ENCODE measurements at regions not wholly inside any gene's neighbourhood (a gene's known extent, or its start where the extent isn't known, plus 50 kb on each side); places are given as distances from the start of the nearest gene placed in this dataset.
A peak's percentile ranks its signal among the peaks of the same experiment; 100 is the strongest.
"Not testable (repeated sequence)": the region's sequence is repeated elsewhere in the genome, so short reads cannot be mapped to it uniquely, and the experiment has no call there.

DNA sequence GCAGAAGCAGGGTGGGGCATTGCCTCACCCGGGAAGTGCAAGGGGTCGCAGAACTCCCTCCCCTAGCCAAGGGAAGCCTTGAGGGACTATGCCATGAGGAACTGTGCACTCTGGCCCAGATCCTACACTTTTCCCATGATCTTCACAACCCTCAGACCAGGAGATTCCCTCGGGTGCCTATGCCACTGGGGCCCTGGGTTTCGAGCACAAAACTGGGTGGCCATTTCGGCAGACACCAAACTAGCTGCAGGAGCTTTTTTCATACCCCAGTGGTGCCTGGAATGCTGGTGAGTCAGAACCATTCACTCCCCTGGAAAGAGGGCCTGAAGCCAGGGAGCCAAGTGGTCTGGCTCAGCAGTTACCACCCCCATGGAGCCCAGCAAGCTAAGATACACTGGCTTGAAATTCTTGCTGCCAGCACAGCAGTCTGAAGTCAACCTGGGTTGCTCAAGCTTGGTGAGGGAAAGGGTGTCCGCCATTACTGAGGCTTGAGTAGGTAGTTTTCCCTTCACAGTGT lies 573.7 kb upstream of the ANO3 start:
- DNase-seq (ENCODE audit: low read depth, low spot score), result no peak

DNA sequence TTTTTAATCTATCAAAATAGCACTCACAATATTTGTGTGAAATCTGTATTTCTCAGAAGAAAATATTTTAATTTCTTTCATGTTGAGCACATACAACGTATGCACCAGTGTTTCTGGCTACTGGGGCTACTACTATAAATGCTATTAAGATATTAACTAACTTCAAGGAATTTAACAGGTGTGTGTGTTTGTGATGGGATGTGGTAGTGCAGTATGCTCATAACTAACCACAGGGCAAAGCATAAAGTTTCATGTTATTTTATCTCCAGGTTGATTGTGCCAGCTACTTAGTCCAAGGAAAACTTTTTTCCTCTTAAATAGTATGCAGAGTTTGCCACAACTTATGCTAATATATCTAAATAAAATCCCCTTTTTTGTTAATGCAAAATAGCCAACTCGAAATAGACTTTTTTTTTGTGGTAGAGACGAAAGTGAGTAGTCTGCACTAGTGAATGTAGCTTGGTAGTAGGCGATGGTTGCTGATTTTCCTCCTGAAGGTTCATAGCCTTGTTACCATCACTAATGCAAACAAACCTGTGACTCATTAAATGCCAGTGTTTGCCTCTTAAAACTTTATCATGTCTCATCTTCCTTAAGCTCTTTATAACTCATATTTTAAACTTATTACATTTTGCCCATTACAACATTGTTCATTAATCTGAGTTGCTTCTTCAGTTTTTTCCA lies 565.5 kb upstream of the ANO3 start:
- DNase-seq (ENCODE audit: low read depth, low spot score), result no peak

DNA sequence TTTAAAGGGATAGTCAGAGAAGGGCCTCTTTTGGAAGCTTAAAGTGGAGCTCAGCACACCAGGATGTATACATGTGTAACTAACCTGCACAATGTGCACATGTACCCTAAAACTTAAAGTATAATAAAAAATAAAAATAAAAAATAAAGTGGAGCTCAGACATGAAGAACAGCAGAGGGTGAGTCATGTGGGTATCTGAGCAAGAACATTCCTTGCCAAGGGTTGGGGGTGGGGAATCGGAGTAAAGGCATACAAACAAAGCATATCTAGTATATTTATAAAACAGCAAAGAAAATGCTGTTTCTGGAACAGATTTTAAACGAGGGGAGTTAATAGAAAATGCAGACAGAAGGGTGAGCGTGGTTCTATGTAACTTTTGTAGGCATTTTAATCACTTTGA lies 562.6 kb upstream of the ANO3 start:
- no peak for DNase-seq (ENCODE audit: low read depth, low spot score)

DNA sequence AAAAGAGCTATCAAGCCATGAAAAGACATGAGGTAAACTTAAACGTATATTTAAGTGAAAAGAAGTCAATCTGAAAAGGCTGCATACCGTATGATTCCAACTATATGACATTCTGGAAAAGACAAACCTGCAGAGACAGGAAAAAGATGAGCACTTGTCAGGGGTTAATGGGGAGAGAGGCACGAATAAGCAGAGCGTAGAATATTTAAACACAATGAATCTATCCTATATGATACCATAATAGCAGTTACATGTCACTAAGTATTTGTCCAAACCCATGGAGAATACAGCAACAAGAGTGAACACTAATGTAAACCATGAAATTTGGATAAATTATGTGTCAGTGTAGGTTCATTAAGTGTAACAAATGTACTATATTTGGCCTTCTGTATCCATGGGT lies 560.3 kb upstream of the ANO3 start:
- DNase-seq (ENCODE audit: low read depth, low spot score), result no peak

DNA sequence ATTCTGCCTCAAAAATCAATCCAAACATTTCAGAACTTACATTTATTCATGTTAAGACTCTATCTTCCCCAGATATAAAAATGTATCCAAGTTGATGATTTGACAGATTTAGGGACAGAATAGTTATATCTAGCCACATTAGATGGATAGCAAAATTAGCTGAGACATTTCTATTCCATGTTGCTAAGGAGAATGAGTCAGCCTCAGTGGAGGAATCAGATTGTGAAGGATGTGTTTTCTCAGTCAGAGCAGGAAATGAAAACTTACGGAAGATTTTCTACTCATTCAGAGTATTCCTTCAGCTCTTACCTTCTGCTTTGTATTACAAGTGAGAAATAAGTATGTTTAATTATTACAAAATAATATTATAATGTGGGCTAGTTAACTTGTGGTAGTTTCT lies 556.3 kb upstream of the ANO3 start:
- no peak for DNase-seq (ENCODE audit: low read depth, low spot score)

DNA sequence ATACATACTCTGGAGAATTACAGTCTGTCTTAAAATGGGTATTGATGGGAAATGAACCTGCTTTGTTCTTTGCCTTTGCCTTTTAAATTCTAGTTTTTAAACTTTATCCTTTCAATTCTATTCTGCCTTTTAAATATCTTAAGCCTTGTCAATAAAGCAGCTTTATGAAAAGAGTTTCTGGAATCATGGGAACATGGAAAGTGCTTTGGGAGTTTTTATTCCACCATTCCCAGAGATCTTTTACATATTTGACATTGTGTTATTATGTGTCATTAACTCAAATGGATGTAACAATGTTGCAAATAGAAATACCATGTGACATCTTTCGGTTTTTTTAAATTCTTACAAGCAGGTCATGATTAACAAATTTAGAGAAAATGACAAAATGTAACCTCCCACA lies 555.7 kb upstream of the ANO3 start:
- DNase-seq (ENCODE audit: low read depth, low spot score), result no peak

DNA sequence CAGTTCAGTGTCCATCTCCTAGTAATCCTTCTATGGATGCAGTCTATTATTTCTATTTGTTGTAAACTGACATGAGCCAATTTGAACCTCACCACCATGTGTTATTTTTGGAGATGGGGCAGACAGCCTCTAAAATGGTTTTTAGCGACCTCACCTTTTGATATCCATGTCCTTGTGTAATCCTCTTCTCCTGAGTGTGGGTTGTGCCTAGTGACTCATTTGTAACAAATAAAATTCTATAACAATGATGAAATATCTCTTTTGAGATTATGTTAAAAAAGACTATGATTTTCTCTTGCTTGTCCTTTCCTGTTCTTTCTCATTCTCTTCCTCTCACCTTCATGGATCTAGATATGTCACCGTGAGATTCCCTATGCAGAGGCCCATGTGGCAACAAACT lies 554.6 kb upstream of the ANO3 start:
- no peak for DNase-seq (ENCODE audit: low read depth, low spot score)

DNA sequence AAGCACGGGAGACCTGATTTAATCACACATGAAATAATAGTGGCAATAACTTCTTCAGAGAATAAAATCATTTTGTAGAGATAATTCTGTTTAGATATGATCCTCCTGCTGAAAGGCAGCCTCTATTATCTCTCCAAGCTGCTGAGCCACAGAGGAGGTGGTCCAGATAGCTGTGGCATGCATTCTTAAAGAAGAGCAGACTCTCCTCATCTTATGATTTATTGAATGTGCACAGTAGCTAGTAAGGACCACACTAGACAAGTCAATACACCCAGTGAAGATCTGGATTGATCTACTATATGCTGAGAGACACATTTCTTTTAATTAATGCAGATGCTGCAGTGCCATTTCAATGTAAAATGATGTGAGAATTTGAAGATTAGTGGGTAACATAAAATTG lies 552.9 kb upstream of the ANO3 start:
- DNase-seq (ENCODE audit: low read depth, low spot score), result no peak

DNA sequence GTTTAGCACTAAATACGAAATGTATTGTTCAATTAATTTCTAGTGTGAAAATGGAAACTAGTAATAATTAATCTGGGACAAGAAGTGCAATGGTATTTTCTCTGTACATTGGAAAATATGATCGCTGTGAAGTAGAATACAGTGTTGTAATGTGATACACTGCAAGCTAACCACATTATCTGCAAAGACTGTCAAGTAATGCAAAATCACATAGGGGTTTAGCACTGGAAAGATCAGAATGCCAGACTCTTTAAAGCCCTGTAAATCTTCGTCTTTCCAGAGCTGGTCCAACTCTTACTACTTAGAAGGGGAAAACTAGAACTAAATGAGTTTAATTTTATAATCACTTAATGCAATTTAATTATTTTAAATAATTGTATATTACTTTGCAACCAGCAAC lies 544.5 kb upstream of the ANO3 start:
- no peak for DNase-seq (ENCODE audit: low read depth, low spot score)

DNA sequence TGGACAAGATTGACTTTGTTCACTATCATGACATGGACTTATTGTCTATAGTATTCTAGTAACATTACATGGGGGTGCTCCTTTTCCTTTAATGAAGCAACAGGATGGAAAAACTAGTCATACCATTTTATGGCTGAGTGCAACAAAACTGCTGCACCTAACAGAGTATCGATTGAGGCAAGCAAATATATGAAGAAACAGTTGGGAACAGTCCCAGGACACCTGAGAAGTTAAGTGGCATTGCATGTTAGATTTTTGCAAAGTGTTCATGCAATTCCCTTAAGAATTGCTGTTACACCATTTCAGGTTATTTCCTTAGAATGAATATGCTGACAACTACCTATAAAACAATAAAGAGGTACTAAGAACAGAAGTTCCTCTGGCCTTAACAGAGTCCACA lies 541.5 kb upstream of the ANO3 start:
- no peak for DNase-seq (ENCODE audit: low read depth, low spot score)

DNA sequence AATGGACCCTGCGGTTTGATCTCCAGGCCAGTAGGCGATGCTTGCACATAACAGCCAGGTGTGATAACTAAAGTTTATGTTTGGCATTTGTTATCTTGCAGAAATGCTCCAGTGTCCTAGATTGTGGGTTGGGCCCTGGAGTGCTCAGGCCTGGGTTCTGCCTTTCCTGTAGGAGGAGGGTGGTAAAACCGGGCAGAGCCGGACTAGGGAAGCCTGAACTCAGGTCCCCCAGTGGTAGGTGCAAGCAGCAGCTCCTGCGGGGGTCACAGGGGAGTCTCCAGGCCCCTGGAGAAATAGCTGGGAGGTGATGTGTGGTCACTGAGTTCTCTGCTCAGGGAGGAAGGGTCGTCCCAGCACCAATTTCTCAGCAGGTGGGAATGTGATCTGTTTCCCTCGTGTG lies 538.3 kb upstream of the ANO3 start:
- no peak for DNase-seq (ENCODE audit: low read depth, low spot score)

DNA sequence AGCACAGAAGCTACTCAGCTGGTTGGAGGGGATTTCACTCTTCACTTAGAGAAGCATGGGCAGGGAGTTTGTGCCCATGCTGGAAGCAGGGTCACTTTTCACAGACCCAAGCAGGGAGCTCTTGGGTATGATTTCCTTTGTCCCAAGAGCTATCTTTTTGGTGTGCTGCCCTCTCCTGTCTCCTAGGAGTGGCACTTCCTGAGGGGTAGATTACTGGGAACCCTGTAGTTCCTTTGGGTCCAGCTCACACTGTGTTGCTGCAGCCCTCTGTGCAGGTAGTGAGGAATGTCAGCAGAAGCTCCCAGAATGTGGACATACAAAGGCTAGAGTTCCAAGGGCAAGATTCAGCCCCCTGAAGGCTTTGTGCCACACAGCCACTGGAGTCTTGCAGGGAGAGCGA lies 537.1 kb upstream of the ANO3 start:
- peak; percentile 5 for DNase-seq (ENCODE audit: low read depth, low spot score)

DNA sequence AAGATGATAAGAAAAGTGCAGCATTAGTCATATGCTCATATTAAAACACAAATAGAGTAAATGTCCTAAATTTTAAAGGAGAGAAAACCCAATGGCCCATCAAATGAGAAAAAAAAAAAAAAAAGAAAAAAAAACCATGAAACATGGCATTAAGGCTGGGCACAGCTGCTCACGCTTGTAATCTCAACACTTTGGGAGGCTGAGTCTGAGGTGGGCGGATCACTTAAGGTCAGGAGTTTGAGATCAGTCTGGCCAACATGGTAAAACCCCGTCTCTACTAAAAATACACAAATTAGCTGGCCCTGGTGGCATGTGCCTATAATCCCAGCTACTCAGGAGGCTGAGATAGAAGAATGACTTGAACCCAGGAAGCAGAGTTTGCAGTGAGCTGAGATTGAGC lies 515.5 kb upstream of the ANO3 start:
- DNase-seq (ENCODE audit: low read depth, low spot score), result no peak

DNA sequence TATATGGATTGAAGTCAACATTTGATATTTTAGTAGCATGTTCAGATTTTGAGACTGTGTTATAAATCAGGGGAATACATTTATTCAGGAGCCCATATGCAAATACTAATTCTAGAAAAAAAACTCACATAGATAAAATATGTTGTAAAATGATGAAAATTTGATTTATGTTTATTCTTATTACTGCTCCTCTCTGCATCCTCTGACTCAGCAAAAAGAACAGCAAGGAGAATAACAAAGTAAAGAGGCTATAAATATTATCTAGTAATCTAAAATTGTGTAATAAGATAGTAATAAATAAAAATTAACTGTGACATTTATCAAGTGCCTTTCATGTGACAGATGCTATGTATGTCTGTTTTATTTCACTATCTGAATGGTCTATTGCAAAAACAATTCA lies 507.2 kb upstream of the ANO3 start:
- DNase-seq (ENCODE audit: low read depth, low spot score), result no peak

DNA sequence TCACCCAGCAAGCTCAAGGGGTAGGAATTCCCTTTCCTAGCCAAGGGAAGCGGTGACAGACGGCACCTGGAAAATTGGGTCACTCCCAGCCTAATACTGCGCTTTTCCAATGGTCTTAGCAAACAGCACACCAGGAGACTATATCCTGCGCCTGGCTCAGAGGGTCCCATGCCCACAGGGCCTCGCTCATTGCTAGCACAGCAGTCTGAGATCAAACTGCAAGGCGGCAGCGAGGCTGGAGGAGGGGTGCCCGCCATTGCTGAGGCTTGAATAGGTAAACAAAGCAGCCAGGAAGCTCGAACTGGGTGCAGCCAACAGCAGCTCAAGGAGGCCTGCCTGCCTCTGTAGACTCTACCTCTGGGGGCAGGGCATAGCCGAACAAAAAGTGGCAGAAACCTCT lies 500.4 kb upstream of the ANO3 start:
- not testable (repeated sequence) for DNase-seq (ENCODE audit: low read depth, low spot score)

DNA sequence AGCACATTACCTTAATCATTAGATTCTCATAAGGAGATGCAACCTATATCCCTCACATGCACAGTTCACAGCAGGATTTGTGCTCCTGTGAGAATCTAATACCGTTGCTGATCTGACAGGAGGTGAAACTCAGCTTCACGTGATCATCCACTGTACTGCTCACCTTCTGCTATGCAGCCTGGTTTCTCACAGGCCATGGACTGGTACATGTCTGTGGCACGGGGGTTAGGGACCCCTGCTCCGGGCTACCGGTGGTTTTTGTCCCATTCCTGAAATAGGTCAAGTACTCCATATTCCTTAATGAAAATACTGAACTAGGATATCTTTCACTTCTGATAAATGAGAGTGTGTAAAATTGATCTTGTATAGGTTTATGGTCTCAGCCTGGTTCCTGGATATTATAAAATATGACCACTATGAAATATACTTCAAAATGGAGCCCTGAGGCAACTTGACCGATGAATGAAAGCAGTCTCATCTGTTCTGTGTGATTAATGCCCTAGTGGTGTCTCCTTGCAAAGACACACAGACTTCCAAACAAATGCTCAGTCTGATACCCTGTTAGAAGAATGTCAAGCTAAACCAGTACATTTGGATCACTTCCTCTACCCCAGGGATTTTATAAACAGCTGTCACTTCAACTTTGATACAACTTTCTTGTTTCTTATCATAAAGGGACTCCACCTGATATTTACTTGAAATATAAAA lies 492.9 kb upstream of the ANO3 start:
- DNase-seq (ENCODE audit: low read depth, low spot score), result no peak

DNA sequence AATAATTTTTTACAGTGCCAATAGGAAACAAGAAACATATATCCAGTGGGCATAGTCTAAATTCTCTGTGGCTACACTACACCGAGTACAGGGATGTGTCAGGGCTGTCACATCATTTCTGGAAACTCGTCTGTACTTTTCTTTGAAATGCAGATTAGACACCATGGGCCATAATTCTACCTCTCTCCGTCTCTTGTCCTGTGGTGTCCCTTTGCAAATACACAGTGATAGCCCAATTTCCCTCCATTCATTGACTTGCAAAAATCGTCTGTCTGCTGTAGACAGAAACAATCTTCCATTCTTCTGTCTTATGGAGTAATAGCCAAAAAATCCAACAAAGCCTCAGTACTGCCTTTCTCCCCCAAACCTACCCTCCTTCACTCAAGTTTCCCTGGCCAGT lies 487.1 kb upstream of the ANO3 start:
- DNase-seq (ENCODE audit: low read depth, low spot score), result no peak

DNA sequence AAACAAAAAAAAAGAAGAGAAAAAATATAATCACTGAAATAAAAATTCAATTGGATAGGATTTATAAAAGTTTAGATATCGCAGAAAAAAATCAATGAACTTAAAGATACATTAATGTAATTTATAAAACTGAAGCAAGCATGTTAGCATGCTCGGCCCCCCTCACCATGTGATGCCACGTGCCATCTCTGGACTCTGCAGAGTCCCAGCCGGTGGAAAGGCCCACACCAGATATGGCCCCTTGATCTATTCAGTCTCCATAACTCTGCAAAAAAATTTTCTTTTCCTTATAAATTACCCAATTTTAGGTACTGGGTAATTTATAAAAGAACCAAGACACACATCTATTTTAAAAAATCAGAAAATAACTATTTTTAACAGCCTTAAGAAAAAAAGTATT lies 476.0 kb upstream of the ANO3 start:
- DNase-seq (ENCODE audit: low read depth, low spot score), result no peak

DNA sequence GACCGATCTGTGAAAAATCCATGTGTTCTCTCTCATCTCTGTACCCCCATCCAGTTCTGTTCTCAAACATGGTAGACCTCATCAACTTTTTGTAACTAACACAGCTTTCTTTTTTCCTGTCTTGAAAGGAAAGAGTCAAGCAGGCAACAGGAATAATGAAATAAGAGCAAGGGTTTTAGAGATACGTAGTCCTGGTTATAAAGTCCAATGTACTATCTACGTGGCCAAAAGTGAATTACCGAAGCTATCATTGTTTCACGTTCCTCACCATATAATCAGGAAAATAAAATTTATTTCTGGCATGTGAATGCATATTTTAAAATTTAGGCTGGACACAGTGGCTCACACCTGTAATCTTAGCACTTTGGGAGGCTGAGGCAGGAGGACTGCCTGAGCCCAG lies 472.2 kb upstream of the ANO3 start:
- DNase-seq (ENCODE audit: low read depth, low spot score), result no peak

DNA sequence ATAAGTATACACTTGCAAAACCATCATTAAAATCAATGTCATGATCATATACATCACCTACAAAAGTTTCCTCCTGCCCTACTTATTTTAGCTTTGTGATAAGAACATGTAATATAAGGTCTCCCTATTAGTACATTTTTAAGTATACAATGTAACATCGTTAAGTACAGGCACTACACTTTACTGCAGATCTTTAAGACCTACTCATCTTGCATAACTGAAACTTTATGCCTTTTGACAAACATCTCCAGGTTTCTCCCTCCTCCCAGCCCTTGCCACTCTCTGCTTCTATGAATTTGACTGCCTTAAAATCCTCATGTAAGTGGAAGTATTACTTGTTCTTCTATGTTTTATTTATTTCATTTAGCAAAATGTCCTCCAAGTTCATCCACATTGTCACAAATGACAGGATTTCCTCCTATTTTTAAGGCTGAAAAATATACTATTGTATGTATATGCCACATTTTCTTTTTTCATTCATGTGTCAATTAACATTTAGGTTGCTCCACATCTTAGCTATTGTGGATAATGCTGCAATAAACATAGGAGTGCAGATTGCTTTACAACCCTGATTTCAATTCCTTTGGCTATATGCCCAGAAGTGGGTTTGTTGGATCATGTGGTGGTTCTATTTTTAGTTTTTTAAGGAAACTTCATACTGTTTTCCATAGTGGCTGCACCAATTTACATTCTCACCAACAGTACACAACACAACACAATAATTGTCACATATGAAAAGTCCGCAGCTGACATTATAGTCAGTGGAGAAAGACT lies 471.1 kb upstream of the ANO3 start:
- no peak for DNase-seq (ENCODE audit: low read depth, low spot score)

DNA sequence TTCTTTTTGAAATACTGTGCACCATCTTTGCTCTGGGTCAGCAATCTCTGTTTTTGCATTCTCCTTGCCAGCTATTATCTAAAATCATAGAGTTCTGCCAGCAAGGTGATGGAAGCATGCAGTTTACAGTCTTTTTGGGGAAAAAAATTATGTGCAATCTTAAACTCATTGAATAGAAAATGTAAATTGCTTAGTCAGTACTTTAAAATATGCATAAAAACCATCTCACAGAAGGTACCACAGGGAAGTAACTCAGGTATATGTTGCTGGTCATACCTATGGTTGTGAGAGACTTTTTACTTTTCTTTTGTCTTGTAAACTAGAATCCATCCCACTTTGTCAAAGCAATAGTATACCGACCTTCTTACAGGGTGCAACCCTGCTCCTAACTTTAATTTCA lies 469.8 kb upstream of the ANO3 start:
- DNase-seq (ENCODE audit: low read depth, low spot score), result no peak

DNA sequence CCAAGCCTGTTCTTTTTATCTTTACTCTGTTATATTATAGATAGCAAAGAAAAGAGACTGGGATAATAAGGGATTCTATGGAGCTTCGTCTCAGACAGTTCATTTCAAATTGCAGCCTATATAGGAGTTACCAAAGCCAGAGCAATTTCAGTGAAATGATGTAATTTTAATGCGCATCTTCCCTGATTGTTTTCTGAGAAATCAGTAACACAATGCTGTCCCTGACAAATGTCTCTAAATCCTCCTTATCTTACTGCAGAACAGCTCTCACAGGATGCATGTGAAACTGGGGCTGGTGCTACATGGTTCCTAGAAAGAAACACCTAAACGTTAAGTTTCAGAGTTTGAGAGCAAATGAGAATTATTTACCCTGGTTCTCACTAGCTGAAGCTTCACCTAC lies 467.9 kb upstream of the ANO3 start:
- no peak for DNase-seq (ENCODE audit: low read depth, low spot score)

DNA sequence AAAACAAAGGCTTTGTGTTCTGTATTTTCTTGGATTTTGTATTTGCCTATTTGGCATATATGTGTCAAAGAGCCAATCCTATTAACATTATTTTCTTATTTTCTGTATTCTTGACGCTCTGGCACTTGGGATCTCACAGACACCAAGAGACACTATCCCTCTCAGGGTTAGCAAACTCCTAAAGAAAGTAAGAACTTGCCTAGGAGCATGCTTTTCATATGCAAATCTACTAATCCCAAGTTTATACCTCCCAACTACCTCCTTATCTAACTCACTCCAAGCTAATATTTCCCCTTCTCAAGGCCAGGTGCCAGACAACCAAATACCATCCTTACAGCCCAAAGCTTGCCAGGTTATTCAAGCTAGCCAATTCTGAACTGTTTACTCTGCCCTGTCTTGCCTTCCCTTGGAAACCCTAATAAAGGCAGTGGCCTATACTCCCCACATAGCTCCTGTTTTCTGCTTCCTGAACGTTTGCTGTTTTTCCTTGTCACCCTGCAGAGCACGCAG lies 455.4 kb upstream of the ANO3 start:
- DNase-seq (ENCODE audit: low read depth, low spot score), result peak; percentile 3

Data from iPS DF 19.7 (cell line).